Spleen (tissue), 7 donors: ENCODE measurements at regions not wholly inside any gene's neighbourhood (a gene's known extent, or its start where the extent isn't known, plus 50 kb on each side); places are given as distances from the start of the nearest gene placed in this dataset.

Experiments
- CTCF ChIP-seq, 11 experiments: fragments of 200-600 bp in 7 of 11; fragments of 450-650 bp in 4 of 11; sonication (generic) in 4 of 11; IDR thresholded peaks in 8 of 11; conservative IDR thresholded peaks in 3 of 11; 1 replicate in 7 of 11; 2 replicates in 4 of 11; pipeline versions ENCODE4 v1.4.0 to v1.8.0; 2016 to 2021; ENCODE audit warnings: antibody characterized with exemption in 11 of 11, inconsistent platforms in 4 of 11, mild to moderate bottlenecking in 1 of 11
- POLR2A ChIP-seq, 3 donors: fragments of 450-650 bp; IDR thresholded peaks; one replicate each; pipeline ENCODE4 v1.5.1; 2017; ENCODE audit warnings: antibody characterized with exemption in 3 of 3, mild to moderate bottlenecking in 1 of 3
- donor health status: DM: no; HTN: no; CAD: no; lungs with moderate emphysema.
- donor health status: DM: no; HTN: no; CAD: no.
- donor health status: DM: no; HTN: no; CAD: no.

GRCh38 chr2:144912206-144912605, 392.3 kb upstream of the ZEB2 start:
- TF ChIP-seq POLR2A (IDR thresholded peaks at IDR 0.05), result no peak
- no peak for TF ChIP-seq CTCF (IDR thresholded peaks at IDR 0.05 in 8 of 11, conservative IDR thresholded peaks at IDR 0.05 in 3 of 11)
